CD4-positive, alpha-beta T cell (primary cell): ENCODE measurements at regions not wholly inside any gene's neighbourhood (a gene's known extent, or its start where the extent isn't known, plus 50 kb on each side); places are given as distances from the start of the nearest gene placed in this dataset.

Experiments
- ATAC-seq: fragments of 200-7000 bp; cut with Tn5 transposase; one replicate; pipeline ENCODE4 v1.10.0; 2022; ENCODE audit warnings: mild to moderate bottlenecking; ENCODE audit not compliant: poor library complexity
- CTCF ChIA-PET: fragments of 350-600 bp; sonication (Branson Sonifier 250); formaldehyde crosslinking; loops from one replicate; lab custom pipeline; 2021; ENCODE audit warnings: antibody characterized with exemption, inconsistent platforms; lab: Charles Lee
- POLR2A ChIA-PET: fragments of 350-600 bp; sonication (Branson Sonifier 250); formaldehyde crosslinking; loops from one replicate; lab custom pipeline; 2021; ENCODE audit warnings: antibody characterized with exemption, inconsistent platforms; lab: Charles Lee
- DNase-seq, 14 experiments: peaks; one replicate each; pipeline ENCODE4 v3.0.0-alpha.2; 2013 to 2020; ENCODE audit warnings: mixed read lengths in 2 of 14
- H3K27ac ChIP-seq, 2 donors: one replicate each; pipeline versions ENCODE4 v1.5.1 to v1.7.0; 2013; ENCODE audit warnings: low read length in 2 of 2, low read depth in 1 of 2, mild to moderate bottlenecking in 1 of 2
- H3K27me3 ChIP-seq, 2 experiments: 1 replicate in 1 of 2; 2 replicates in 1 of 2; pipeline versions ENCODE4 v1.6.1 to v1.7.0; 2013; ENCODE audit warnings: low read length in 2 of 2, control low read depth in 1 of 2, mild to moderate bottlenecking in 1 of 2, moderate library complexity in 1 of 2; ENCODE audit not compliant: insufficient read depth in 2 of 2, control insufficient read depth in 1 of 2
- H3K36me3 ChIP-seq: one replicate; pipeline ENCODE4 v1.6.1; 2013; ENCODE audit warnings: low read length, control low read depth; ENCODE audit not compliant: insufficient read depth
- H3K4me1 ChIP-seq: one replicate; pipeline ENCODE4 v1.6.1; 2013; ENCODE audit warnings: low read length, control low read depth; ENCODE audit not compliant: insufficient read depth
- H3K4me3 ChIP-seq: one replicate; pipeline ENCODE4 v1.5.1; 2013; ENCODE audit warnings: mild to moderate bottlenecking, low read length, moderate library complexity
- H3K9me3 ChIP-seq, 2 experiments: 1 replicate in 1 of 2; 2 replicates in 1 of 2; pipeline versions ENCODE4 v1.6.1 to v1.7.0; 2013; ENCODE audit warnings: low read length in 2 of 2, mild to moderate bottlenecking in 2 of 2, control low read depth in 1 of 2, moderate library complexity in 1 of 2; ENCODE audit not compliant: control insufficient read depth in 1 of 2, insufficient read depth in 1 of 2
- H3K27ac Mint-ChIP-seq: one replicate; pipeline ENCODE4 v1.8.0; 2020; ENCODE audit warnings: mixed read lengths
- H3K27me3 Mint-ChIP-seq: one replicate; pipeline ENCODE4 v1.8.0; 2021; ENCODE audit warnings: mixed read lengths
- H3K36me3 Mint-ChIP-seq: one replicate; pipeline ENCODE4 v1.8.0; 2021; ENCODE audit warnings: low read depth, mixed read lengths
- H3K4me1 Mint-ChIP-seq: one replicate; pipeline ENCODE4 v1.8.0; 2021; ENCODE audit warnings: low read depth, mixed read lengths
- H3K4me3 Mint-ChIP-seq: one replicate; pipeline ENCODE4 v1.8.0; 2020; ENCODE audit warnings: mild to moderate bottlenecking, mixed read lengths
- H3K9me3 Mint-ChIP-seq: one replicate; pipeline ENCODE4 v1.8.0; 2020; ENCODE audit warnings: mixed read lengths
- intact Hi-C, 2 experiments: fragments of 100-400 bp; cut with DNase I in 1 of 2; cut with micrococcal nuclease in 1 of 2; formaldehyde crosslinking; loops; one replicate each; pipeline versions ENCODE4 v1.15.1 to v1.9.0; 2023 to 2025; cut with DNase I, micrococcal nuclease
- TF ChIP-seq, protein P1 (sequence below): fragments of 200-600 bp; IDR thresholded peaks from one replicate; pipeline ENCODE4 v1.8.0; 2022; ENCODE audit warnings: antibody characterized with exemption, mild to moderate bottlenecking

DNA sequence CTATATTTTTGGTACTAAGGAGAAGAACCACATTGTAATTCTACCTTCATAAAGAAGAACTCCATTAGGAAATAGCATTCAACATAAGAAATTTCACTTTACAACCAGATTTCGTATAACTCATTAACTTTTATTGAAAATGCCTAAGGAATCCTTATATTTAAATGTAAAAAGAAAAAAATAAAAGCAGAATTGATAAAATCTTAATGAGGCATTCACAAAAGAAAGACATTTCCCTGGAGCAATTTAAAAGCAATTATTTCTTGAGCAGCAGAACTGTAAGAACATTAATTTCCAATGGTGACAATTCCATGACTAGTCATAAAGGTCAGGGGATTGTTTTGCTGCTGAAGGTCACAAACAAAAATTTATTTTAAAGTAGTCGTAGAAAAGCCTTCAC lies 1192.8 kb upstream of the TMEM132C start:
- Mint-ChIP-seq H3K27ac (no peak overlapping the region), H3K4me3 (no peak overlapping the region), H3K36me3 (no peaks in the 10 kb centered on the region), H3K9me3 (no peaks in the 10 kb centered on the region), H3K4me1 (no peaks in the 10 kb centered on the region), H3K27me3 (peaks cover 14% of the 10 kb centered on the region)
- ChIA-PET CTCF (no interaction called here), POLR2A (no interaction called here)
- Histone ChIP-seq H3K27me3 (peaks cover 0 to 12% of the 10 kb centered on the region in 2 experiments), H3K9me3 (no peaks in the 10 kb centered on the region), H3K36me3 (no peaks in the 10 kb centered on the region), H3K27ac (no peak overlapping the region), H3K4me1 (no peaks in the 10 kb centered on the region), H3K4me3 (no peak overlapping the region)
- no peak for ATAC-seq
- TF ChIP-seq, protein P1, sequence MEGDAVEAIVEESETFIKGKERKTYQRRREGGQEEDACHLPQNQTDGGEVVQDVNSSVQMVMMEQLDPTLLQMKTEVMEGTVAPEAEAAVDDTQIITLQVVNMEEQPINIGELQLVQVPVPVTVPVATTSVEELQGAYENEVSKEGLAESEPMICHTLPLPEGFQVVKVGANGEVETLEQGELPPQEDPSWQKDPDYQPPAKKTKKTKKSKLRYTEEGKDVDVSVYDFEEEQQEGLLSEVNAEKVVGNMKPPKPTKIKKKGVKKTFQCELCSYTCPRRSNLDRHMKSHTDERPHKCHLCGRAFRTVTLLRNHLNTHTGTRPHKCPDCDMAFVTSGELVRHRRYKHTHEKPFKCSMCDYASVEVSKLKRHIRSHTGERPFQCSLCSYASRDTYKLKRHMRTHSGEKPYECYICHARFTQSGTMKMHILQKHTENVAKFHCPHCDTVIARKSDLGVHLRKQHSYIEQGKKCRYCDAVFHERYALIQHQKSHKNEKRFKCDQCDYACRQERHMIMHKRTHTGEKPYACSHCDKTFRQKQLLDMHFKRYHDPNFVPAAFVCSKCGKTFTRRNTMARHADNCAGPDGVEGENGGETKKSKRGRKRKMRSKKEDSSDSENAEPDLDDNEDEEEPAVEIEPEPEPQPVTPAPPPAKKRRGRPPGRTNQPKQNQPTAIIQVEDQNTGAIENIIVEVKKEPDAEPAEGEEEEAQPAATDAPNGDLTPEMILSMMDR: no peak
- intact Hi-C loops: no loop called here
- no peak for DNase-seq

DNA sequence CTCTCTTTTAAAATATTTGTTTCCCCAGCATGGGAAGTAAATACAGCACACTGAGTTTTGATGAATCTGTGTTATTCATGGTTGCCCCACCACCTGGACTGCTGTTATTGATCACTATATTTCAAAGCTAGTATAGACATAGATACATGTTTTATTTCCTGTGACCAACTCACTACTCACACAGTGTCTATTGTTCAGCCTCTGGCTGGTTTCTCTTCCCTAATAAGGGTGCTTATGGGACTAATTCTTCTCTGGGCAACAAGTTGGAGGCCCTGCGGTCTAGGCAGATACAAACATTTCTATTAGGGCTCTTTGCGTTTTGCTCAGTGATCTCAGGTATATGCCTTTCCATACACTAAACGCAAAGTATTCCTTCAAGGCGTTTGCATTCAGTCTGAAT lies 1191.0 kb upstream of the TMEM132C start:
- Mint-ChIP-seq H3K4me1 (no peaks in the 10 kb centered on the region), H3K27me3 (peaks cover 14% of the 10 kb centered on the region), H3K9me3 (no peaks in the 10 kb centered on the region), H3K36me3 (no peaks in the 10 kb centered on the region), H3K4me3 (no peak overlapping the region), H3K27ac (no peak overlapping the region)
- Histone ChIP-seq H3K4me3 (no peak overlapping the region), H3K36me3 (no peaks in the 10 kb centered on the region), H3K9me3 (no peaks in the 10 kb centered on the region), H3K4me1 (no peaks in the 10 kb centered on the region), H3K27ac (no peak overlapping the region), H3K27me3 (peaks cover 0 to 12% of the 10 kb centered on the region in 2 experiments)
- intact Hi-C loops: no loop called here
- TF ChIP-seq, protein P1: no peak
- DNase-seq (no peak), ATAC-seq (no peak)
- CTCF ChIA-PET: no interaction called here
- POLR2A ChIA-PET: no interaction called here

DNA sequence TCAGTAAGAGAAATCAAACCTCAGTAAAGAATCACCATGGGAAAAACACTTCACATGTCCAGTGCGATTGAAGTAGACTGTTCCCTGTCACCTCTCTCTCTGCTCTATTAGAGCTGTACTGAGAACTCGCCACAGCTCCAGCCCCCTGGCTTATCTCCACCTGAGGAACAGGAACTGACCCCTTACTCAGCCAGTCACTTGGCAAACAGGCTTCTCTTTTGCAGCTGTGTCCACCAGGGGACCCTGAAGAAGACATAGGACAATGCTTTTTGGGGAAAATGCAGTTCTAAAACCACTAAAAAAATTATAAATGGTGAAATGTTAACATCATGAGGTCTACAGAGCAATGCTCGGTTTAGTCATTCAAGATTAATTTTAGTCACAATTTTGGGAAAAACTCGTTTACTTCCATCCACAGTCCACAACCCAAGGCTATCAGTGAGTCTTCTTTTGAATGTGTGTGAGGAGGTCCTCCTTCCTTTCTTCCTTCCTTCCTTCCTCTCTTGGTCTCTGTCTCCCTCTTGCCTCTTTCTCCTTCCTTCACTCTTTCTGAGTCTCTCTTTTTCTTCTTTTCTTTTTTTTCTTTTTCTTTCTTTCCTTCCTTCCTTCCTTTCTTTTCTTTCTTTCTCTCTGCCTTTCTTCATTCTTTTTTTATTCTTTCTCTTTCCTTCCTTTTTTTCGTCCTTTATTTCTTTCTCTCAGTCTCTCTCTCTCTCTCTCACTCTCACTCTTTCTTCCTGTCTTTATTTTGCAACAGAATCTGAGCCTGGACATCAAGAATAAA lies 1189.5 kb upstream of the TMEM132C start:
- no peaks in the 10 kb centered on the region for H3K9me3 Mint-ChIP-seq
- H3K36me3 Mint-ChIP-seq: no peaks in the 10 kb centered on the region
- ChIA-PET CTCF (no interaction called here), POLR2A (no interaction called here)
- H3K4me3 Mint-ChIP-seq: no peak overlapping the region
- no peak overlapping the region for H3K27ac Mint-ChIP-seq
- no peaks in the 10 kb centered on the region for H3K4me1 Mint-ChIP-seq
- TF ChIP-seq, protein P1: no peak
- no peak for ATAC-seq
- peaks cover 14% of the 10 kb centered on the region for H3K27me3 Mint-ChIP-seq
- H3K9me3 ChIP-seq: no peaks in the 10 kb centered on the region
- H3K4me3 ChIP-seq: no peak overlapping the region
- H3K27me3 ChIP-seq: peaks cover 0 to 12% of the 10 kb centered on the region in 2 experiments
- intact Hi-C loops: no loop called here
- no peaks in the 10 kb centered on the region for H3K36me3 ChIP-seq
- no peaks in the 10 kb centered on the region for H3K4me1 ChIP-seq
- no peak for DNase-seq
- no peak overlapping the region for H3K27ac ChIP-seq
